ENCODE measurements at regions not wholly inside any gene's neighbourhood (a gene's known extent, or its start where the extent isn't known, plus 50 kb on each side); places are given as distances from the start of the nearest gene placed in this dataset.
"Not testable (repeated sequence)": the region's sequence is repeated elsewhere in the genome, so short reads cannot be mapped to it uniquely, and the experiment has no call there.

- H3K4me2 ChIP-seq (ENCODE audit: low read length) = no peak overlapping the region
- H3K9me3 ChIP-seq (replicated peaks; ENCODE audit: low read length) = no peaks in the 10 kb centered on the region
- no peaks in the 10 kb centered on the region for H3K36me3 ChIP-seq (ENCODE audit: insufficient read depth, low read length)
- no peaks in the 10 kb centered on the region for H3K4me1 ChIP-seq (ENCODE audit: control insufficient read depth, insufficient read depth, low read length)
- H3K9ac ChIP-seq (ENCODE audit: low read depth, low read length) = no peak overlapping the region
- no peak overlapping the region for H3K4me3 ChIP-seq (ENCODE audit: low read length)
- no peaks in the 10 kb centered on the region for H3K27me3 ChIP-seq (ENCODE audit: control insufficient read depth, insufficient read depth, low read length)
Measured at GRCh38 chr14:62468946-62469345, 576.3 kb downstream of the KCNH5 start.

GRCh38 chr14:62470935-62471334 lies 574.3 kb downstream of the KCNH5 start:
- Histone ChIP-seq H3K27me3 (ENCODE audit: control insufficient read depth, insufficient read depth, low read length) (no peaks in the 10 kb centered on the region), H3K4me3 (ENCODE audit: low read length) (no peak overlapping the region), H3K4me1 (ENCODE audit: control insufficient read depth, insufficient read depth, low read length) (no peaks in the 10 kb centered on the region), H3K9ac (ENCODE audit: low read depth, low read length) (no peak overlapping the region), H3K36me3 (ENCODE audit: insufficient read depth, low read length) (no peaks in the 10 kb centered on the region), H3K4me2 (ENCODE audit: low read length) (no peak overlapping the region), H3K9me3 (replicated peaks; ENCODE audit: low read length) (no peaks in the 10 kb centered on the region)

- Histone ChIP-seq H3K9me3 (replicated peaks; ENCODE audit: low read length) (no peaks in the 10 kb centered on the region), H3K4me3 (ENCODE audit: low read length) (no peak overlapping the region), H3K9ac (ENCODE audit: low read depth, low read length) (no peak overlapping the region), H3K4me1 (ENCODE audit: control insufficient read depth, insufficient read depth, low read length) (no peaks in the 10 kb centered on the region), H3K27me3 (ENCODE audit: control insufficient read depth, insufficient read depth, low read length) (no peaks in the 10 kb centered on the region), H3K4me2 (ENCODE audit: low read length) (no peak overlapping the region), H3K36me3 (ENCODE audit: insufficient read depth, low read length) (no peaks in the 10 kb centered on the region)
Measured at GRCh38 chr14:62491146-62491545, 554.1 kb downstream of the KCNH5 start.

- H3K4me1 ChIP-seq (ENCODE audit: control insufficient read depth, insufficient read depth, low read length) = no peaks in the 10 kb centered on the region
- no peaks in the 10 kb centered on the region for H3K36me3 ChIP-seq (ENCODE audit: insufficient read depth, low read length)
- no peak overlapping the region for H3K4me3 ChIP-seq (ENCODE audit: low read length)
- H3K27me3 ChIP-seq (ENCODE audit: control insufficient read depth, insufficient read depth, low read length) = no peaks in the 10 kb centered on the region
- no peak overlapping the region for H3K9ac ChIP-seq (ENCODE audit: low read depth, low read length)
- no peak overlapping the region for H3K4me2 ChIP-seq (ENCODE audit: low read length)
- H3K9me3 ChIP-seq (replicated peaks; ENCODE audit: low read length) = no peaks in the 10 kb centered on the region
Measured at GRCh38 chr14:62497708-62498107, 547.5 kb downstream of the KCNH5 start.

- no peaks in the 10 kb centered on the region for H3K36me3 ChIP-seq (ENCODE audit: insufficient read depth, low read length)
- no peaks in the 10 kb centered on the region for H3K4me1 ChIP-seq (ENCODE audit: control insufficient read depth, insufficient read depth, low read length)
- no peak overlapping the region for H3K4me3 ChIP-seq (ENCODE audit: low read length)
- H3K9me3 ChIP-seq (replicated peaks; ENCODE audit: low read length) = no peaks in the 10 kb centered on the region
- no peak overlapping the region for H3K4me2 ChIP-seq (ENCODE audit: low read length)
- H3K9ac ChIP-seq (ENCODE audit: low read depth, low read length) = no peak overlapping the region
- H3K27me3 ChIP-seq (ENCODE audit: control insufficient read depth, insufficient read depth, low read length) = no peaks in the 10 kb centered on the region
Measured at GRCh38 chr14:62501021-62501750, 544.1 kb downstream of the KCNH5 start.

GRCh38 chr14:62505045-62505444 lies 540.2 kb downstream of the KCNH5 start:
- Histone ChIP-seq H3K27me3 (ENCODE audit: control insufficient read depth, insufficient read depth, low read length) (no peaks in the 10 kb centered on the region), H3K9me3 (replicated peaks; ENCODE audit: low read length) (no peaks in the 10 kb centered on the region), H3K4me1 (ENCODE audit: control insufficient read depth, insufficient read depth, low read length) (no peaks in the 10 kb centered on the region), H3K4me2 (ENCODE audit: low read length) (no peak overlapping the region), H3K9ac (ENCODE audit: low read depth, low read length) (no peak overlapping the region), H3K4me3 (ENCODE audit: low read length) (no peak overlapping the region), H3K36me3 (ENCODE audit: insufficient read depth, low read length) (no peaks in the 10 kb centered on the region)

GRCh38 chr14:62521309-62521708 lies 523.9 kb downstream of the KCNH5 start:
- H3K4me1 ChIP-seq (ENCODE audit: control insufficient read depth, insufficient read depth, low read length); H3K4me2 ChIP-seq (ENCODE audit: low read length); H3K9ac ChIP-seq (ENCODE audit: low read depth, low read length); H3K27me3 ChIP-seq (ENCODE audit: control insufficient read depth, insufficient read depth, low read length); H3K4me3 ChIP-seq (ENCODE audit: low read length); H3K9me3 ChIP-seq (replicated peaks; ENCODE audit: low read length); H3K36me3 ChIP-seq (ENCODE audit: insufficient read depth, low read length): not testable (repeated sequence)

GRCh38 chr14:62528296-62528695 lies 517.0 kb downstream of the KCNH5 start:
- Histone ChIP-seq H3K9ac (ENCODE audit: low read depth, low read length) (no peak overlapping the region), H3K4me2 (ENCODE audit: low read length) (no peak overlapping the region), H3K27me3 (ENCODE audit: control insufficient read depth, insufficient read depth, low read length) (no peaks in the 10 kb centered on the region), H3K4me3 (ENCODE audit: low read length) (no peak overlapping the region), H3K4me1 (ENCODE audit: control insufficient read depth, insufficient read depth, low read length) (no peaks in the 10 kb centered on the region), H3K9me3 (replicated peaks; ENCODE audit: low read length) (no peaks in the 10 kb centered on the region), H3K36me3 (ENCODE audit: insufficient read depth, low read length) (no peaks in the 10 kb centered on the region)

GRCh38 chr14:62532181-62532580 lies 513.1 kb downstream of the KCNH5 start:
- Histone ChIP-seq H3K4me3 (ENCODE audit: low read length) (no peak overlapping the region), H3K4me1 (ENCODE audit: control insufficient read depth, insufficient read depth, low read length) (no peaks in the 10 kb centered on the region), H3K4me2 (ENCODE audit: low read length) (no peak overlapping the region), H3K36me3 (ENCODE audit: insufficient read depth, low read length) (no peaks in the 10 kb centered on the region), H3K9ac (ENCODE audit: low read depth, low read length) (no peak overlapping the region), H3K9me3 (replicated peaks; ENCODE audit: low read length) (no peaks in the 10 kb centered on the region), H3K27me3 (ENCODE audit: control insufficient read depth, insufficient read depth, low read length) (no peaks in the 10 kb centered on the region)

- peaks cover 2% of the 10 kb centered on the region for H3K9me3 ChIP-seq (replicated peaks; ENCODE audit: low read length)
- no peaks in the 10 kb centered on the region for H3K27me3 ChIP-seq (ENCODE audit: control insufficient read depth, insufficient read depth, low read length)
- no peaks in the 10 kb centered on the region for H3K4me1 ChIP-seq (ENCODE audit: control insufficient read depth, insufficient read depth, low read length)
- H3K4me2 ChIP-seq (ENCODE audit: low read length) = no peak overlapping the region
- H3K36me3 ChIP-seq (ENCODE audit: insufficient read depth, low read length) = no peaks in the 10 kb centered on the region
- no peak overlapping the region for H3K9ac ChIP-seq (ENCODE audit: low read depth, low read length)
- H3K4me3 ChIP-seq (ENCODE audit: low read length) = no peak overlapping the region
Measured at GRCh38 chr14:62546862-62547474, 498.3 kb downstream of the KCNH5 start.

GRCh38 chr14:62557416-62557815 lies 487.8 kb downstream of the KCNH5 start:
- H3K4me1 ChIP-seq (ENCODE audit: control insufficient read depth, insufficient read depth, low read length) = no peaks in the 10 kb centered on the region
- H3K9ac ChIP-seq (ENCODE audit: low read depth, low read length) = no peak overlapping the region
- no peaks in the 10 kb centered on the region for H3K9me3 ChIP-seq (replicated peaks; ENCODE audit: low read length)
- no peaks in the 10 kb centered on the region for H3K27me3 ChIP-seq (ENCODE audit: control insufficient read depth, insufficient read depth, low read length)
- no peak overlapping the region for H3K4me2 ChIP-seq (ENCODE audit: low read length)
- H3K4me3 ChIP-seq (ENCODE audit: low read length) = no peak overlapping the region
- no peaks in the 10 kb centered on the region for H3K36me3 ChIP-seq (ENCODE audit: insufficient read depth, low read length)

GRCh38 chr14:62558451-62558850 lies 486.8 kb downstream of the KCNH5 start:
- Histone ChIP-seq H3K4me3 (ENCODE audit: low read length) (no peak overlapping the region), H3K36me3 (ENCODE audit: insufficient read depth, low read length) (no peaks in the 10 kb centered on the region), H3K27me3 (ENCODE audit: control insufficient read depth, insufficient read depth, low read length) (no peaks in the 10 kb centered on the region), H3K4me2 (ENCODE audit: low read length) (no peak overlapping the region), H3K9me3 (replicated peaks; ENCODE audit: low read length) (no peaks in the 10 kb centered on the region), H3K4me1 (ENCODE audit: control insufficient read depth, insufficient read depth, low read length) (no peaks in the 10 kb centered on the region), H3K9ac (ENCODE audit: low read depth, low read length) (no peak overlapping the region)

Measured in skeletal muscle satellite cell (primary cell).